ENCODE measurements at regions not wholly inside any gene's neighbourhood (a gene's known extent, or its start where the extent isn't known, plus 50 kb on each side); places are given as distances from the start of the nearest gene placed in this dataset.

GRCh38 chr10:62647375-62648092, 157.0 kb upstream of the ADO start:
- no peak overlapping the region for H3K9ac ChIP-seq (ENCODE audit: low read depth, low read length)
- no peaks in the 10 kb centered on the region for H3K36me3 ChIP-seq (ENCODE audit: insufficient read depth, low read length)
- no peaks in the 10 kb centered on the region for H3K4me1 ChIP-seq (ENCODE audit: insufficient read depth, low read length)
- no peaks in the 10 kb centered on the region for H3K9me3 ChIP-seq (ENCODE audit: control insufficient read depth, insufficient read depth, low read length)

GRCh38 chr10:62648921-62649320, 155.6 kb upstream of the ADO start:
- no peaks in the 10 kb centered on the region for H3K36me3 ChIP-seq (ENCODE audit: insufficient read depth, low read length)
- no peaks in the 10 kb centered on the region for H3K9me3 ChIP-seq (ENCODE audit: control insufficient read depth, insufficient read depth, low read length)
- H3K4me1 ChIP-seq (ENCODE audit: insufficient read depth, low read length): no peaks in the 10 kb centered on the region
- H3K9ac ChIP-seq (ENCODE audit: low read depth, low read length): no peak overlapping the region

- H3K9ac ChIP-seq (ENCODE audit: low read depth, low read length): no peak overlapping the region
- no peaks in the 10 kb centered on the region for H3K36me3 ChIP-seq (ENCODE audit: insufficient read depth, low read length)
- H3K9me3 ChIP-seq (ENCODE audit: control insufficient read depth, insufficient read depth, low read length): no peaks in the 10 kb centered on the region
- no peaks in the 10 kb centered on the region for H3K4me1 ChIP-seq (ENCODE audit: insufficient read depth, low read length)
Observed at GRCh38 chr10:62650411-62650810, 154.1 kb upstream of the ADO start.

GRCh38 chr10:62651341-62651740, 153.2 kb upstream of the ADO start:
- H3K9ac ChIP-seq (ENCODE audit: low read depth, low read length): no peak overlapping the region
- H3K9me3 ChIP-seq (ENCODE audit: control insufficient read depth, insufficient read depth, low read length): no peaks in the 10 kb centered on the region
- no peaks in the 10 kb centered on the region for H3K4me1 ChIP-seq (ENCODE audit: insufficient read depth, low read length)
- no peaks in the 10 kb centered on the region for H3K36me3 ChIP-seq (ENCODE audit: insufficient read depth, low read length)

GRCh38 chr10:62652114-62652513, 152.4 kb upstream of the ADO start:
- Histone ChIP-seq H3K9ac (ENCODE audit: low read depth, low read length) (no peak overlapping the region), H3K36me3 (ENCODE audit: insufficient read depth, low read length) (no peaks in the 10 kb centered on the region), H3K4me1 (ENCODE audit: insufficient read depth, low read length) (no peaks in the 10 kb centered on the region), H3K9me3 (ENCODE audit: control insufficient read depth, insufficient read depth, low read length) (no peaks in the 10 kb centered on the region)

- H3K4me1 ChIP-seq (ENCODE audit: insufficient read depth, low read length): no peaks in the 10 kb centered on the region
Observed at GRCh38 chr10:62652564-62652963, 152.0 kb upstream of the ADO start.

GRCh38 chr10:62653254-62653653, 151.3 kb upstream of the ADO start:
- H3K9ac ChIP-seq (ENCODE audit: low read depth, low read length): no peak overlapping the region
- H3K9me3 ChIP-seq (ENCODE audit: control insufficient read depth, insufficient read depth, low read length): no peaks in the 10 kb centered on the region
- no peaks in the 10 kb centered on the region for H3K36me3 ChIP-seq (ENCODE audit: insufficient read depth, low read length)
- no peaks in the 10 kb centered on the region for H3K4me1 ChIP-seq (ENCODE audit: insufficient read depth, low read length)

More at GRCh38 chr10:62652564-62652963, 152.0 kb upstream of the ADO start:
- Histone ChIP-seq H3K9me3 (ENCODE audit: control insufficient read depth, insufficient read depth, low read length) (no peaks in the 10 kb centered on the region), H3K36me3 (ENCODE audit: insufficient read depth, low read length) (no peaks in the 10 kb centered on the region), H3K9ac (ENCODE audit: low read depth, low read length) (no peak overlapping the region)

- H3K9ac ChIP-seq (ENCODE audit: low read depth, low read length): no peak overlapping the region
Observed at GRCh38 chr10:62654966-62655336, 149.6 kb upstream of the ADO start.

GRCh38 chr10:62655337-62655994, 149.1 kb upstream of the ADO start:
- Histone ChIP-seq H3K9ac (ENCODE audit: low read depth, low read length) (no peak overlapping the region), H3K4me1 (ENCODE audit: insufficient read depth, low read length) (no peaks in the 10 kb centered on the region), H3K36me3 (ENCODE audit: insufficient read depth, low read length) (no peaks in the 10 kb centered on the region), H3K9me3 (ENCODE audit: control insufficient read depth, insufficient read depth, low read length) (no peaks in the 10 kb centered on the region)

More at GRCh38 chr10:62654966-62655336, 149.6 kb upstream of the ADO start:
- Histone ChIP-seq H3K9me3 (ENCODE audit: control insufficient read depth, insufficient read depth, low read length) (no peaks in the 10 kb centered on the region), H3K4me1 (ENCODE audit: insufficient read depth, low read length) (no peaks in the 10 kb centered on the region), H3K36me3 (ENCODE audit: insufficient read depth, low read length) (no peaks in the 10 kb centered on the region)

GRCh38 chr10:62657244-62657835, 147.2 kb upstream of the ADO start:
- Histone ChIP-seq H3K36me3 (ENCODE audit: insufficient read depth, low read length) (no peaks in the 10 kb centered on the region), H3K9me3 (ENCODE audit: control insufficient read depth, insufficient read depth, low read length) (no peaks in the 10 kb centered on the region), H3K9ac (ENCODE audit: low read depth, low read length) (no peak overlapping the region), H3K4me1 (ENCODE audit: insufficient read depth, low read length) (no peaks in the 10 kb centered on the region)

- Histone ChIP-seq H3K36me3 (ENCODE audit: insufficient read depth, low read length) (no peaks in the 10 kb centered on the region), H3K9me3 (ENCODE audit: control insufficient read depth, insufficient read depth, low read length) (no peaks in the 10 kb centered on the region), H3K4me1 (ENCODE audit: insufficient read depth, low read length) (no peaks in the 10 kb centered on the region), H3K9ac (ENCODE audit: low read depth, low read length) (no peak overlapping the region)
Observed at GRCh38 chr10:62658516-62658915, 146.0 kb upstream of the ADO start.

- no peaks in the 10 kb centered on the region for H3K4me1 ChIP-seq (ENCODE audit: insufficient read depth, low read length)
- no peaks in the 10 kb centered on the region for H3K9me3 ChIP-seq (ENCODE audit: control insufficient read depth, insufficient read depth, low read length)
- no peaks in the 10 kb centered on the region for H3K36me3 ChIP-seq (ENCODE audit: insufficient read depth, low read length)
- H3K9ac ChIP-seq (ENCODE audit: low read depth, low read length): no peak overlapping the region
Observed at GRCh38 chr10:62661143-62661542, 143.4 kb upstream of the ADO start.

GRCh38 chr10:62662486-62662885, 142.0 kb upstream of the ADO start:
- no peaks in the 10 kb centered on the region for H3K4me1 ChIP-seq (ENCODE audit: insufficient read depth, low read length)
- no peaks in the 10 kb centered on the region for H3K9me3 ChIP-seq (ENCODE audit: control insufficient read depth, insufficient read depth, low read length)
- no peaks in the 10 kb centered on the region for H3K36me3 ChIP-seq (ENCODE audit: insufficient read depth, low read length)
- H3K9ac ChIP-seq (ENCODE audit: low read depth, low read length): no peak overlapping the region

- Histone ChIP-seq H3K36me3 (ENCODE audit: insufficient read depth, low read length) (no peaks in the 10 kb centered on the region), H3K9me3 (ENCODE audit: control insufficient read depth, insufficient read depth, low read length) (no peaks in the 10 kb centered on the region), H3K9ac (ENCODE audit: low read depth, low read length) (no peak overlapping the region), H3K4me1 (ENCODE audit: insufficient read depth, low read length) (peaks cover 4% of the 10 kb centered on the region; the same call in 1 of the 2 replicates)
Observed at GRCh38 chr10:62665771-62666170, 138.7 kb upstream of the ADO start.

- H3K9ac ChIP-seq (ENCODE audit: low read depth, low read length): no peak overlapping the region
- peaks cover 4% of the 10 kb centered on the region; the same call in 1 of the 2 replicates for H3K4me1 ChIP-seq (ENCODE audit: insufficient read depth, low read length)
- no peaks in the 10 kb centered on the region for H3K9me3 ChIP-seq (ENCODE audit: control insufficient read depth, insufficient read depth, low read length)
- H3K36me3 ChIP-seq (ENCODE audit: insufficient read depth, low read length): no peaks in the 10 kb centered on the region
Observed at GRCh38 chr10:62666275-62666674, 138.2 kb upstream of the ADO start.

All from ES-I3 (cell line).